SK-N-SH (cell line): ENCODE measurements at regions not wholly inside any gene's neighbourhood (a gene's known extent, or its start where the extent isn't known, plus 50 kb on each side); places are given as distances from the start of the nearest gene placed in this dataset.

Experiments
- CTCF ChIA-PET: fragments of 300-600, 350-600 bp; formaldehyde crosslinking; extraction: SDS; loops from one replicate; lab custom pipeline; 2021; lab: Yijun Ruan, JAX
- POLR2A ChIA-PET: fragments of 350-600 bp; sonication (Branson Sonifier 250); formaldehyde crosslinking; extraction: SDS; loops from one replicate; lab custom pipeline; 2020; ENCODE audit warnings: antibody characterized with exemption, inconsistent platforms; lab: Yijun Ruan, JAX
- DNase-seq: peaks from one replicate; pipeline ENCODE4 v3.0.0; 2012
- H2AFZ ChIP-seq: fragments of 200-600 bp; sonication (generic); 2 replicates; pipeline ENCODE4 v1.8.1; 2016; ENCODE audit warnings: antibody characterized with exemption, mild to moderate bottlenecking, low read depth
- H3F3A ChIP-seq: fragments of 200-600 bp; sonication (generic); replicated peaks from 2 replicates; pipeline ENCODE3; 2016; ENCODE audit warnings: antibody characterized with exemption, mild to moderate bottlenecking; ENCODE audit not compliant: insufficient read depth
- H3K27ac ChIP-seq, 2 experiments: fragments of 200-500 bp in 1 of 2; fragments of 200-600 bp in 1 of 2; sonication (Bioruptor generic) in 1 of 2; sonication (generic), shearing (Covaris generic) in 1 of 2; 2 replicates each; pipeline versions ENCODE4 v1.5.1 to v1.6.1; 2014 to 2016; ENCODE audit warnings: low read depth in 2 of 2, inconsistent platforms in 1 of 2, low read length in 1 of 2, mild to moderate bottlenecking in 1 of 2, mixed read lengths in 1 of 2
- H3K27me3 ChIP-seq: fragments of 200-600 bp; sonication (generic), shearing (Covaris generic); 2 replicates; pipeline ENCODE4 v1.6.1; 2016; ENCODE audit warnings: mixed run types; ENCODE audit not compliant: insufficient read depth
- H3K36me3 ChIP-seq, 2 experiments: fragments of 200-500 bp in 1 of 2; fragments of 200-600 bp in 1 of 2; sonication (Bioruptor generic) in 1 of 2; sonication (generic) in 1 of 2; replicated peaks in 1 of 2; 2 replicates each; pipeline versions ENCODE3 to v1.5.1; 2014 to 2016; ENCODE audit warnings: low read length in 1 of 2, mild to moderate bottlenecking in 1 of 2; ENCODE audit not compliant: insufficient read depth in 2 of 2, control insufficient read depth in 1 of 2
- H3K4me1 ChIP-seq, 2 experiments: fragments of 200-500 bp in 1 of 2; fragments of 200-600 bp in 1 of 2; sonication (Bioruptor generic) in 1 of 2; sonication (generic), shearing (Covaris generic) in 1 of 2; 2 replicates each; pipeline versions ENCODE4 v1.5.1 to v1.6.1; 2014 to 2016; ENCODE audit warnings: low read depth in 1 of 2, low read length in 1 of 2, mixed run types in 1 of 2; ENCODE audit not compliant: insufficient read depth in 2 of 2, control insufficient read depth in 1 of 2
- H3K4me2 ChIP-seq: fragments of 200-600 bp; sonication (generic), shearing (Covaris generic); 2 replicates; pipeline ENCODE4 v1.6.1; 2017; ENCODE audit warnings: mixed run types
- H3K4me3 ChIP-seq, 2 experiments: fragments of 200-500 bp in 1 of 2; fragments of 200-600 bp in 1 of 2; sonication (Bioruptor generic) in 1 of 2; sonication (generic), shearing (Covaris generic) in 1 of 2; 2 replicates each; pipeline versions ENCODE4 v1.5.1 to v1.8.1; 2014 to 2016; ENCODE audit warnings: low read depth in 2 of 2, inconsistent platforms in 1 of 2, low read length in 1 of 2, mild to moderate bottlenecking in 1 of 2, mixed read lengths in 1 of 2, moderate library complexity in 1 of 2
- H3K79me2 ChIP-seq: fragments of 200-600 bp; sonication (generic); 2 replicates; pipeline ENCODE4 v1.8.1; 2017; ENCODE audit warnings: mild to moderate bottlenecking; ENCODE audit not compliant: insufficient read depth
- H3K9ac ChIP-seq: fragments of 200-600 bp; sonication (generic); 2 replicates; pipeline ENCODE4 v1.6.1; 2017; ENCODE audit warnings: mixed run types
- H3K9me2 ChIP-seq: fragments of 200-600 bp; sonication (generic); 2 replicates; pipeline ENCODE4 v1.6.1; 2017; ENCODE audit warnings: mixed run types
- H3K9me3 ChIP-seq: fragments of 200-600 bp; sonication (generic); 2 replicates; pipeline ENCODE4 v1.6.1; 2017; ENCODE audit warnings: mixed run types, mild to moderate bottlenecking, moderate library complexity
- H4K20me1 ChIP-seq: fragments of 200-600 bp; sonication (generic); 2 replicates; pipeline ENCODE4 v1.6.1; 2017; ENCODE audit warnings: mild to moderate bottlenecking, mixed run types; ENCODE audit not compliant: insufficient read depth
- CHD2 ChIP-seq: fragments of 150-350 bp; IDR thresholded peaks from 2 replicates; pipeline ENCODE4 v1.6.1; 2018; ENCODE audit warnings: low read length; ENCODE audit not compliant: partially characterized antibody
- FOSL2 ChIP-seq: IDR thresholded peaks from 2 replicates; pipeline ENCODE4 v1.4.0; 2012; ENCODE audit warnings: low read depth, mild to moderate bottlenecking, moderate library complexity, borderline replicate concordance
- FOXJ3 ChIP-seq: sonication (generic); formaldehyde crosslinking; IDR thresholded peaks from 2 replicates; pipeline ENCODE4 v1.5.1; 2020; ENCODE audit warnings: mild to moderate bottlenecking, missing genetic modification reagents
- FOXM1 ChIP-seq: IDR thresholded peaks from 2 replicates; pipeline ENCODE4 v1.4.0; 2012; ENCODE audit warnings: low read depth, mild to moderate bottlenecking
- GABPA ChIP-seq: IDR thresholded peaks from 2 replicates; pipeline ENCODE4 v1.4.0; 2012; ENCODE audit warnings: low read depth, mild to moderate bottlenecking
- GATA2 ChIP-seq: sonication (generic); formaldehyde crosslinking; IDR thresholded peaks from 2 replicates; pipeline ENCODE4 v1.5.0; 2020; ENCODE audit warnings: mild to moderate bottlenecking, missing genetic modification reagents
- MAX ChIP-seq: IDR thresholded peaks from 2 replicates; pipeline ENCODE4 v1.4.0; 2012; ENCODE audit warnings: low read depth
- MEF2A ChIP-seq: IDR thresholded peaks from 2 replicates; pipeline ENCODE4 v1.4.0; 2012; ENCODE audit warnings: low read depth, borderline replicate concordance
- MXI1 ChIP-seq: IDR thresholded peaks from 2 replicates; pipeline ENCODE4 v1.6.1; 2012; ENCODE audit warnings: mild to moderate bottlenecking, low read depth, low read length, improper control_type of control experiment
- NRF1 ChIP-seq: IDR thresholded peaks from 2 replicates; pipeline ENCODE4 v1.6.1; 2012; ENCODE audit warnings: low read depth, mild to moderate bottlenecking, low read length
- PBX3 ChIP-seq: IDR thresholded peaks from 2 replicates; pipeline ENCODE4; 2012
- POLR2AphosphoS5 ChIP-seq: IDR thresholded peaks from 2 replicates; pipeline ENCODE4 v1.6.1; 2012; ENCODE audit warnings: low read depth, low read length
- RAD21 ChIP-seq: IDR thresholded peaks from 2 replicates; pipeline ENCODE4 v1.6.1; 2012; ENCODE audit warnings: mild to moderate bottlenecking, low read length
- REST ChIP-seq: IDR thresholded peaks from 2 replicates; pipeline ENCODE4 v1.6.1; 2012; ENCODE audit warnings: mild to moderate bottlenecking, low read depth, low read length, moderate library complexity
- RFX5 ChIP-seq: IDR thresholded peaks from 2 replicates; pipeline ENCODE4 v1.6.1; 2012; ENCODE audit warnings: mild to moderate bottlenecking, improper control_type of control experiment, low read length
- RXRA ChIP-seq: IDR thresholded peaks from 2 replicates; pipeline ENCODE4 v1.4.0; 2012; ENCODE audit warnings: low read depth, mild to moderate bottlenecking, borderline replicate concordance
- SMC3 ChIP-seq: IDR thresholded peaks from 2 replicates; pipeline ENCODE4 v1.6.1; 2012; ENCODE audit warnings: low read depth, low read length, improper control_type of control experiment
- TAF1 ChIP-seq: IDR thresholded peaks from 2 replicates; pipeline ENCODE4 v1.6.1; 2012; ENCODE audit warnings: low read depth, mild to moderate bottlenecking, low read length, moderate library complexity, borderline replicate concordance
- TCF12 ChIP-seq: IDR thresholded peaks from 2 replicates; pipeline ENCODE4 v1.4.0; 2012
- USF1 ChIP-seq: IDR thresholded peaks from 2 replicates; pipeline ENCODE4 v1.4.0; 2012; ENCODE audit warnings: low read depth, borderline replicate concordance
- YY1 ChIP-seq: IDR thresholded peaks from 2 replicates; pipeline ENCODE4 v1.4.0; 2012; ENCODE audit warnings: low read depth, mild to moderate bottlenecking
- WGBS: methylation state at CpG from one replicate; pipeline ENCODE4 v1.1.6; 2017; ENCODE audit warnings: low lambda C conversion rate; 5-methylcytosine and 5-hydroxymethylcytosine counted together

- no peak overlapping the region for H3K9ac ChIP-seq
- ChIA-PET CTCF (interaction anchor here (1.1 to 1.8 kb wide), 3 partner anchors 11 to 194 kb away, joined by 3 to 6 read pairs (median 5); no protein-coding TSS in a partner anchor), POLR2A (no interaction called here)
- H3K4me3 ChIP-seq: no peak overlapping the region
- no peaks in the 10 kb centered on the region for H3K36me3 ChIP-seq
- no peak for DNase-seq
- H4K20me1 ChIP-seq: no peaks in the 10 kb centered on the region
- no peak overlapping the region for H2AFZ ChIP-seq
- no peaks in the 10 kb centered on the region for H3K9me3 ChIP-seq
- TF ChIP-seq FOSL2 (no peak), RFX5 (no peak), SMC3 (no peak), PBX3 (no peak), FOXM1 (no peak), YY1 (no peak), RXRA (no peak), FOXJ3 (CRISPR knock-in tag) (no peak), MEF2A (no peak), RAD21 (no peak), TCF12 (no peak), NRF1 (no peak), CHD2 (no peak)
- no peaks in the 10 kb centered on the region for H3K79me2 ChIP-seq
- WGBS: 93% methylated on average over 7 of the region's 7 CpGs
- no peaks in the 10 kb centered on the region for H3K9me2 ChIP-seq
- H3F3A ChIP-seq: peaks cover 14% of the 10 kb centered on the region
- no peak overlapping the region for H3K4me2 ChIP-seq
- H3K27me3 ChIP-seq: no peaks in the 10 kb centered on the region
- peaks cover 16 to 20% of the 10 kb centered on the region in 2 experiments; a peak in 3 of 4 replicates for H3K4me1 ChIP-seq
- no peak overlapping the region for H3K27ac ChIP-seq
Observed at GRCh38 chr2:43034921-43035320, 191.5 kb downstream of the ZFP36L2 start.

GRCh38 chr2:43034242-43034619, 192.2 kb downstream of the ZFP36L2 start:
- Histone ChIP-seq H3K27ac (no peak overlapping the region), H3K27me3 (no peaks in the 10 kb centered on the region), H2AFZ (no peak overlapping the region), H3K9ac (no peak overlapping the region), H3K9me2 (no peaks in the 10 kb centered on the region), H3K79me2 (no peaks in the 10 kb centered on the region), H3K4me1 (peaks cover 13 to 19% of the 10 kb centered on the region in 2 experiments; a peak in 3 of 4 replicates), H3F3A (peaks cover 12% of the 10 kb centered on the region), H3K36me3 (no peaks in the 10 kb centered on the region), H3K4me3 (no peak overlapping the region), H3K4me2 (no peak overlapping the region), H3K9me3 (no peaks in the 10 kb centered on the region), H4K20me1 (no peaks in the 10 kb centered on the region)
- DNase-seq: no peak
- ChIA-PET POLR2A (no interaction called here), CTCF (interaction anchor here (1.1 to 1.8 kb wide), 3 partner anchors 10 to 195 kb away, joined by 3 to 6 read pairs (median 5); no protein-coding TSS in a partner anchor)
- 96% methylated on average over 2 of the region's 2 CpGs for WGBS
- TF ChIP-seq MXI1 (no peak), USF1 (no peak), GABPA (no peak), NRF1 (no peak), CHD2 (no peak), MAX (no peak), POLR2AphosphoS5 (no peak), TAF1 (no peak), RFX5 (no peak), RXRA (no peak), SMC3 (no peak), GATA2 (no peak), YY1 (no peak), REST (no peak), MEF2A (no peak)
